Head of caudate nucleus (tissue), 42 donors: ENCODE measurements at regions not wholly inside any gene's neighbourhood (a gene's known extent, or its start where the extent isn't known, plus 50 kb on each side); places are given as distances from the start of the nearest gene placed in this dataset.
"Not testable (repeated sequence)": the region's sequence is repeated elsewhere in the genome, so short reads cannot be mapped to it uniquely, and the experiment has no call there.

Experiments used
- DNase-seq, 42 donors: peaks; one replicate each; pipeline versions ENCODE4 v3.0.0 to v3.0.0-alpha.2; 2020 to 2021; ENCODE audit warnings: mixed read lengths in 7 of 42
- intact Hi-C: fragments of 100-400 bp; cut with DNase I; formaldehyde crosslinking; loops from one replicate; pipeline ENCODE4 v1.15.0; 2022

DNA sequence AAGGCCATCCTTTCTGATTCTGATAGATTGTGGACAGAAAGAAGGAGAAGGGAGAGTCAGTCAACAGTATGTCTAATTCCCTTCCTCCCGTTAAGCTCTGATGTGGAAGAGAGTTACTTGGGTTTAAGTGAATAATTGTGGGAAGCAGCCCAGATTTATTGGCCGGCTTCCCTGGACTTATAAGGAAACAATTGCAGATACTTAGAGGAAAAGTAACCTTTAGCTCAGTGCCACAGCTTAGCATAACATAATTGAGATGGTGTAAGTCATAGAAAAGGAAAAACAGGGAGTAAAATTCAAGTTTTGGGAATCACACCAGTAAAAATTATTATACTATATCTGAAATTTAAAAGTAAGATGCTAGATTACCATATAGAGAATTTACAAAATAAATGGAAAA lies 1475.8 kb downstream of the KHDRBS2 start:
- DNase-seq, intact Hi-C loops: not testable (repeated sequence)

DNA sequence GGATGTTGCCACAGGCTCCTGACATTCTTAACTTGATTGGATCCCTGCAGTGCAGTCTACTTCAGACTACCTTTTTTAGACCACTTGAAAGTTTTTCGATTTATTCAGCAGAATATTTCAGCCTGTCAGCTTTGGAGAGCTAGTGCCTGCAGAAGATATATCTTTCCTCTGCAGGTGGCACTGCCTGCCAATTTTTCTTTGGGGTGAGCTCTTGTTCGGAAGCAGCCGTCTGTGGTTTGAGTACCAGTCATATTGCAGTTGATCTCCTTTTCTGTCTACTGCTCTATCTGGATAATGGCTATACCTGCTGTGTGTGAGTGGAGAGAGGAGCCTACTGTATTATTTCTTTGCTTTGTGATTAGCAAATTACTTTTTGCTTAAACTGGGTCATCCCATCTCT lies 1486.9 kb downstream of the KHDRBS2 start:
- DNase-seq, result peak in 26 of 42 donors; percentile 2 to 53 (median 18)
- intact Hi-C loops, result not testable (repeated sequence)

DNA sequence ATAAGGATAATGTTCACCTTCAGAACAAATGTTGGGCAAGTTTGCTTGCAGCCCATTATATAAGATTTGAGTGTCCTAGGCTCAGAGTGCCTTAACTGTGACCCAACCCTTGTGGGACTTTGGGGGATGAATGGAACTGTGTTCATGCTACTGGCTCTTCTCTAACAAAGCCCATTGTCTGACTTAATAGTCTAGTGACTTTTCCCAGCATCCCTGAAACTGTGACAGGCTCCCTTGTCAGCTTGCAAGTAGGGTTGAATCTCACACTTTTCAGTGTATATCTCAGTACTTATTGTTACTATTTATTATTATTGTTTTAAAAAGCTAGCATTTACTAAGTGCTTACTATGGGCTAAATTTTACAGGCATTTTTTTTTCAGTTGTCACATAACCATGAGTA lies 1488.2 kb downstream of the KHDRBS2 start:
- intact Hi-C loops, result not testable (repeated sequence)
- DNase-seq, result peak in 29 of 42 donors; percentile 3 to 87 (median 46)

DNA sequence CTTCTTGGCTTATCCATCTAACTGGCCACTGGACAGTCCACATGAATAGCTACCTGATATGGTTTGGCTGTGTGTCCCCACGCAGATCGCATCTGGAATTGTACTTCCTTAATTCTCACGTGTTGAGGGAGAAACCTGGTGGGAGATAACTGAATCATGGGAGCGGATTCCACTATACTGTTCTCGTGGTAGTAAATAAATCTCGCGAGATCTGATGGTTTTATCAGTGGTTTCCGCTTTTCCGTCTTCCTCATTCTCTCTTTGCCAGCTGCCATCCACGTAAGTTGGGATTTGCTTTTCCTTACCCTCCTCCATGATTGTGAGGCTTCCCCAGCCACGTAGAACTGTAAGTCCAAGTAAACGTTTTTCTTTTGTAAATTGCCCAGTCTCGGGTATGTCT lies 1496.4 kb downstream of the KHDRBS2 start:
- DNase-seq, intact Hi-C loops: not testable (repeated sequence)

DNA sequence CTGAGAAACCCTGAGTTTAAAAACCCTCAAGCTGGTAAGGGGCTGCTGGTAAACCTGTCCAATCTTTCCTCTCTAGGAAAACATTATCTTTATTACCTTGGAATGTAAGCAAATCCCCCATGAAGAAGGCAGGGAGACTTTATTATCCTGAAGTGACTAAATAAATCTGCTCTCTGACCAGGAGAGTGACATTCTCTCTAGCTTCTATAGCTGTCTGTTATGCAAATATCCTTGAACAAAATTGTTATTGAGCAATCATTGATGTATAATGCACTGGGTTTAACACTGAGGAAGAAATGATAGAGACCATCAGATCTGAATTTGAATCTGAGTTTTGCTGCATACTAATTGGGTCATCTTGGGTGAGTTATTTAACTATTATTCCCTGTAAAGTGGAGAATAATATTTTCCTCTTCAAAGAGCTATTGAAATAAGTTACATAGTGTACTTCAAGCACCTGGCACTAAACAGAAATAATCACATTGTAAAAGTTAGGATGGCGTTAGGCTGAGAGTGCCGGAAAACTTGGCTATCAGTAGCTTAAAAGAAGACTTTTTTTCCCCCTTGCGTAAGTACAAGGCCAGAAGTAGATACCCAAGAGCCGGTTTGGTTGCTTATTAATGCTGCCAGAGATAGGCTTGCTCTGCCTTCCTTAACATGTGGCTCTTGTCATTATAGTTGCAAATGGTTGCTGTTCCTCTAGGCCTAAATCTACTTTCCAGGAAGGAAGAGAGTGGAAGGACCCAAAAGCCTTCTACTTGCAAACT lies 1503.1 kb downstream of the KHDRBS2 start:
- DNase-seq, intact Hi-C loops: not testable (repeated sequence)

DNA sequence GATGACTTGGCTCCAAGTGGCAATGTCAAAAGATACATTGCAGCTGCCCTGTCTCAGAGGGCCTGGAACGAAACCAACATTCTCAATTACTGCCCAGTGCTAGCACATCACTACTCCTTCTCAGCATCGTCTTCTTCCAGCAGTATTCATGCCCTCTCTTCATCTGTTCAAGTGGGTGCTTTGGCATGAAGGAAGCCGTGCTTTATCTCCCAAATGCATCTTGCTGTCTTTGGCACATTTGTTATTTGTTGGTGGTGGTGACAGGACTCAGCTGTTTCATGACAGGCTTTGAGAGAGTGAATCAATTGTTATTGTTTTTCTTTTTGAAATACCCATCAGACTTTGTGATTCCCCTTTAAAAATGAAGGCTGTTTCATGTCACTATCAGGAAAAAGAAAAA lies 1506.4 kb downstream of the KHDRBS2 start:
- intact Hi-C loops, result not testable (repeated sequence)
- DNase-seq, result peak in 1 of 42 donors; percentile 8

DNA sequence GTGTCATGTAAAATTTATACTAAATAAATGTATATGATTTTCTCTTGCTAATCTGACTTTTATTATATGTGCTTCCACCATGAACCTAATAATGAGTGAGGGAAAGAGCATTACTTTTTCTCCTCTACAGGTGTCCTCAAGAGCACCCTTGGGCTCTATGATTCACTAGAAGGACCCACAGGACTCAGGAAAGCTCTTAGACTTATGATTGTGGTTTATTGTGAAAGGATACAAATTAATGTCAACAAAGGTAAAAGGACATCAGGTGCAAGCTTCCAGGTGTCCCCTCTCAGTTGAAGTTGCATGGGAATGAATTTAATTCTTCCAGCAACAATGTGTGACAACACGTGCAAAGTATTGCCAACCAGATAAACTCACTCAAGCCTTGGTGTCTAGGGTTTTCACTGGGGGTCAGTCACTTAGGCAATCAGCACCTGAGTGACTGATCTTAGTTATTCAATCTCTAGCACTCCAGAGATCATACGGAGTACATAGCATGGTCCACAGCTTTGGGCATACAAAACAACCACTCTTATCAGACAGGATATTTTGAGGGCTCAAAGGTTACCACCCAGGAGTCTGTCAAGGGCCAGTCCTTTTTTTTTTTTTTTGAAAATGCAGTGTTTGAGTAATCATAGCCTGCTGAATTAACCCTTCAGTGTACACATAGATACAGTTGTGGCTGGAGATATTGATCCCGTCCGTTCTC lies 1518.1 kb downstream of the KHDRBS2 start:
- DNase-seq, intact Hi-C loops: not testable (repeated sequence)

DNA sequence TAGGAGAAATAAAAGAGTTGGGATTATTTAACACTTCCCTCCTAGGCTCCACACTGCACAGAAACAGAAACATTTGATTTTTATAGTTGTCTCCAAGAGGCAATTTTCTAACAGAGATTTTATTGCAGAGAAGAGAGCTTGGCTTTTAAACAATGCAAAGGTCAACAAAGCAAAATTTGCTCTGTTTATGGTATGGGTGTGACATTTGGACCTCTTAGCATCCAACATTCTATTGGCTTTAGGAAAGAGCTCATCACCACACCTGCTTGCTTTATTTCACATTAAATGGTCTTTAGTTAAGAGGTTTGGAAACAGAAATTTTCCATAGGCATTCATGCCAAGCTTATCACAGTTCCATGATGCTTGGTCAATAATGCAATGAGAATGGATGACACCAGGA lies 1520.7 kb downstream of the KHDRBS2 start:
- DNase-seq, intact Hi-C loops: not testable (repeated sequence)

DNA sequence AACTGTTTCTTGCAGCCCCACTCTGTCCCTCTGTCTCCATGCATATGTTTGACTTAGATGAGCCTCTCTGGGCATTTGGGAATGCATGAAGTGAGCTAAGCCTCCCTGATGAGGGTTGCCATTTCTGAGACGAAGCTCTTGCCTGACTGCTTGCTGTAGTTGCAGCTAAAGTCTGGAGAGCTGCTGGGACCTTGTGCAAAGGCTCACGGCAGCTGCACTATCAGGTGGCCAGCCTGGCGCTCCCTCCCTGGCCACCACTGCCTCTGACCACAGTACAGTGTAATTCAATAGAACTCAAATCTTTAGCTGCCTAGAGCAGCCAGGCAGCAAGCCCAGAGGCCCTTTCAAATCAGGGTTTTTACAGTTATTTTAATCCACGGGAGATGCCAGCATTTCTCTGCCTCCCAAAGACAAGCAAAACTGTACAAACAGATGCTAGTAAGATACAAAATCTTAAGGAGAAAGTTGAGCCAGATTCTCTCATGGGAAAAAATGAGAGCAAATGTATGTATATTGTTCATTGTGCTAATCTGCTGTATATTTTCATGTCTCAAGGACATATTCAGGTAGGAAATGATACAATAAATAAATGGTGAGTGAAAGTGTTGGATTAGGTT lies 1522.5 kb downstream of the KHDRBS2 start:
- peak in 3 of 42 donors; percentile 3 to 18 (median 17) for DNase-seq
- intact Hi-C loops, result not testable (repeated sequence)

DNA sequence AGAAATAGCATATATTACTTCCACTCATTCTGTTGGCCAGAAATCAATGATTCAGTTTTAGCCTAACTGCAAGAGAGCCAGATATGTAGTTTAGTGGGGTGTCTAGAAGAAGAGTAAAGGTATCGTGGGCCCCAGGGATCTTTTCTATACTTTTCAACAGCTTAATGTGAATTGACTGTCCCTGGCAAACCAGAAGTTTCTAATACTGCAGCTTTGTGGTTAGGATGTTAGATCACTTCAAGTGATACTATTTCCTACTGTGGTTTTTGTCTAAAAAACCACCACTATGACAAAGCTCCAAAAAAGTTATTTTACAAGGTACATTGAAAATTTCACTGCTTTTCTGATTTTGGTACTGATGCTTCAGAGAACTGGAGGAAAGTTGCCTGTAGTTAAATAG lies 1525.1 kb downstream of the KHDRBS2 start:
- DNase-seq, intact Hi-C loops: not testable (repeated sequence)

DNA sequence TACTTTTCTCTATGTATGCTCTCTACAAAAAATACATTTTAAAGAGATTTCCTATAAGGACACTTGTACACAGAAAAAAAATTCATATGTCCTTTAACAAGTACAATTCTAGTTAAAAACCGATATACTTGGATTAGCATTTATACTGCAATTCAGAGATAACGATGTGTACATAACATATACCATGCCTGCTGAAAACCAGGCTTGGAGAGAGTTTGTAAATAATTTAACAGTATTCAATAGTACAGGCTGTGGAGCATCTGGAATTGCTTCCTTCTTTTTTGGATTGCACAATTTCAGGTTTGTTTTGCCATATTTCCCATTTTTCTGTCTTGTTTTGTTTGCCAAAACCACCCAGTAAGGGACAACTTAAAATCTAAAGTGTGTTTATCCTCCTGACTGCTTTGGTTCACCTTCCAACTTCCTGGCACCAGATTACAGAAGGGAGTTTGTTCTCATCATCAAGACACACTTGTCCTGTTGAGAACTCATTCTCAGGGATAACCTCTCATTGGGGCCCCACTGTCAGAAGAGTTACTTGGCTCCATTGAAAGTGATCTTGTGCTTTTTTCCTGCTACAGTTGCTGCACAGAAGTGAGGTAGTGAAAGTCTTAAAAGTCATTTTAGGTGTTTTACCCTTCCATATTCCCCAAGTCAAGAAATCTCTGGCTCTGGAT lies 1526.7 kb downstream of the KHDRBS2 start:
- intact Hi-C loops, DNase-seq: not testable (repeated sequence)

DNA sequence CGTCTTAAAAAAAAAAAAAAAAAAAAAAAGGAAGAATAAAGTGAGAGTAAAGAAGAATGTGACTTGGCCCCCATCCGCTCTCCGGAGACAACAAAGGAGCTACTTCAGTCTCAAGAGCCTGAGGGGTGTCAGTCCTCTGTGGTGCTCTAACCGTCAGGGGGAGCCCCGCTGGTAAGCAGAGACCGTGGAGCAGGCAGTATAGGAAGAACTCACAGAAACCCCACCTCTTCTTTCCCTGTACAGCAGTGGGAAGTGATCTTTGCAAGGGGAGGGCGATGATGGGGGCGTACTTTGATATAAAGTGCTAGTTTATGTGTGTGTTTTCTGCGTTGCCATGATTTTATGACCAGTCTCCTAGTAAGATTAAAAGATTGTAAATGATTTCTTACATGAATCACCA lies 1527.3 kb downstream of the KHDRBS2 start:
- DNase-seq, intact Hi-C loops: not testable (repeated sequence)

DNA sequence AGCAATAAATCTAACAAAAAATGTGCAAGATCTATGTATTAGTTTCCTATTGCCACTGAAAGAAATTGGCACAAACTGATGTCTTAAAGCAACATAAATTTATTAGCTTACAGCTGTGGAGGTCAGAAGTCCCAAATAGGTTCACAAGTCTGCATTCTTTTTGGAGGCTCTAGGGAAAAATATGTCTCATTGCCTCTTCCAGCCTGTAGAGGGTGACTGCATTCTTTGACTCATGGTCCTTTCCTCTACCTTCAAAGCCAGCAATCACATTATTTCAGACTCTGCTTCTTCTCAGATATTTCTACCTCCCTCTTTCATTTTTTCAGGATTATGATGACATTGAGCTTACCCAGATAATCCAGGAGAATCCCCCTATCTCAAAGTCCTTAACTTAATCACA lies 1531.1 kb downstream of the KHDRBS2 start:
- intact Hi-C loops, result no loop called here
- DNase-seq, result no peak

DNA sequence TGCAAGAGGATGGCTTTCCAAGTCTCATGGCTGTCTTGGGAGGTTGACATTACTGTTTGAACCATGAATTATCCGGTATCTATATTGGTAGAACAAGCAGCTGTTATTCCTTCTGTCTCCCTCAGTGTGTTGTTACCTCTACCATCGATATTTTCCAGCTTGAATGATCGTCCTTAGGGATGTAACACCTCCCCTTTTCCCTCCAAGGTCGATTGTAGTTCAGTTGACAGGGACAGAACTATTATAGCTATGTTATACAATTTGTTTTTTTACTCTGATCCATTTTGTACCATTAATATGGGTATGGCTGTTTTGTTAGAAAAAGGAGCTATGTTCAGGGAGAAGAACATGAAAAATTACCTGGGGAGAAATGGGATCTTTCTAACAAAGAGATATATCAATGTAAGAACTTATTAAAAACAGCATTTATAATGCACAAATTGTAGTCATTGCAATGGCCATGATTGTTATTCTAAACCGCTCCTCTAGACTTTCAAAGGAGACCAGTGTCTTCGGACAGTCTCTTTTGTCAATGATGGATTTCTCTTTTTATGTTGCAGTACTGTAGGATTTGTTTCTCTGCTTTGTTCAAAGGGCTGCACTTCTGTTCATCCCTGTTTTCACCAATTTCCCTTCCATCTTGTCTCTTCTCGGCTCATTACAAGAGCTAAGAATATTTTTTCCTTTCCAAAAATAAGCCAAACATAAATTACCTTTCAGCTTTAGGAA lies 1535.5 kb downstream of the KHDRBS2 start:
- intact Hi-C loops, DNase-seq: not testable (repeated sequence)

DNA sequence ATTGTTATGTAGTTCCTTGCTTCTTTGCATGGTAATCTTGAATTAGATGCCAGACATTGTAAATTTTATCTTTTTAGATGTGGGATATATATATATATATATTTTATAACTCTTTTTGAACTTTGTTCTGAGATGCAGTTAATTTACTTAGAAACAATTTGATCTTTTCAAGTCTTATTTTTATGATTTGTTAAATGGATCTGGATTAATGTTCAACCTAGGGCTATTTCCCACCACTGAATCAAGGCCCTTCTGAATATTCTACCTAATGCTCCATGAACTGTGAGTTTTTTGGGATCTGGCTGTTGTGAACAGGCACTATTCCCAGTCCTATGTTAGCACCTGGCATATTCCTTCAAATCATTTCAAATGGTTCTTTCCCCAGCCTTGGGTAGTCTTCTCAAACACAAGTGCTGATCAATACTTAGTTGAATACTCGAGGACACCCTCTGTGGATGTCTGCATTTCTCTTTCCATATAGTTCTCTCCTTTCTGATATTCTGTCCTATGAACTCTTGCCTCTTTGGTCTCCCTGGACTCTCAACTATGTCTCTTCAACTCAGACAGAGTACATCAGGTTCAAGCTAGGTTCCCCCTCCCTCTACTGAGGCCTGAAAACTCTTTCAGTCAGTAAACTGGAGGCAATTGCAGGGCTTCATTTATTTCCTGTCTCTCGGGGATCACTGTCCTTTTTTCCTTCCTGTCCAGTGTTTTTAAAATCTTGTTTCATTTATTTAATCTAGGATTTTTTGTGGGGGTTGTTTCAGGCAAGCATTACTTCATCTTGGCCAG lies 1538.1 kb downstream of the KHDRBS2 start:
- DNase-seq, intact Hi-C loops: not testable (repeated sequence)

DNA sequence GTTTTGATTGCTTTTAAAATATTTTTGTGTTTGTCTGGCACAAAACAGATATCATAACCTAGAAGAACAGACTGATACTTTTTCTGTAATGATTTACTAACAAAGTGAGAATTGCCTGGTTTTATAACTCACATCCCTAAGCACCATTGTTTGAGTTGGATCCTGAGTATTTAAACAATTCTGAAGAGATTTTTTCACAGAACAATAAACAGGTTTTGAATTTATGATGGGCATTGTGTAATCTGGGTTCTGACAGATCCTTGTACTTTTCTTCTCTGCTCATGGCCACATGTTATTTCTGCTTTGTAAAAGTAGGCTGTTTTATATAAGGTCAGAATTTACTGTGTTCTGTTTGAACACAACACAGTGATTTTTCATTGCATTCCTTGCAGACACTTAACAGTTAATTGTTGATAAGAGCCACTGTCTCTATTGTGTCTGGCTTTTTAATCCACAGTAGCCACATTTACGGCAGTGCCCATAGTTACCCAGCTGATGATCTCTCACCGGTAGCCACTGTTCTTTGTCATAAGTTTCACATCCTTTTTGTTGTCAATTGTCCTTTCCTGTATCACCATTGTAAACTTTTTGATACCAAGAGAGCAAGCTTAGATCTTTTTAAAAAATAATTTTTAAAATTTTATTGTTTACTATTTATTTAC lies 1548.1 kb downstream of the KHDRBS2 start:
- DNase-seq, intact Hi-C loops: not testable (repeated sequence)

DNA sequence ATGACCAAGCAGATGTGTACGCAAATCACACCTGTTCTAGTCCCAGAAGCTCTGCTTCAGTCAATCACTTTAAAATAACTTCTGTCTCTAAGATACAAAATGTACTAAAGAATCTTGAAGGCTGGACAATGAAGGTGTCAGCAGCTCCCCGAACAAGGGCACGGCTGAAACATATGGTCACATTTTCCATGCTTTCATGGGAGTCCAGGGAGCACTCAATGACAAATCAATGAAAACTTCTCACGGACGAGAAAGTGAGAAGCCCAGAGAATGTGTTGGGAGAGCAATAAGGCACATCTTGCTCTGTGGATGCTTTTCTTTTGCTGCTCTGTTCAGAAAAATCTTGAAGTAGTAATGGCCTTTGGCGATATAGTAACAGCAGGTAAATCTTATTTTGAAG lies 1548.7 kb downstream of the KHDRBS2 start:
- intact Hi-C loops, DNase-seq: not testable (repeated sequence)
